C4-2B (cell line): ENCODE measurements at regions not wholly inside any gene's neighbourhood (a gene's known extent, or its start where the extent isn't known, plus 50 kb on each side); places are given as distances from the start of the nearest gene placed in this dataset.

Experiments
- CTCF ChIP-seq: fragments of 450-650 bp; conservative IDR thresholded peaks from 2 replicates; pipeline ENCODE4 v1.5.1; 2017; ENCODE audit warnings: mild to moderate bottlenecking
- ZFX ChIP-seq: fragments of 450-650 bp; IDR thresholded peaks from 2 replicates; pipeline ENCODE4 v1.6.1; 2017

- no peak for TF ChIP-seq CTCF
- no peak for TF ChIP-seq ZFX
Measured at GRCh38 chr13:88704600-88705275, 1033.6 kb downstream of the SLITRK5 start.
